HG02840 (cell line): ENCODE measurements at regions not wholly inside any gene's neighbourhood (a gene's known extent, or its start where the extent isn't known, plus 50 kb on each side); places are given as distances from the start of the nearest gene placed in this dataset.
"Not testable (repeated sequence)": the region's sequence is repeated elsewhere in the genome, so short reads cannot be mapped to it uniquely, and the experiment has no call there.

Source experiments
- ATAC-seq: cut with Tn5 transposase; IDR thresholded peaks from one replicate; pipeline ENCODE4 v1.9.1; 2021; ENCODE audit warnings: mild to moderate bottlenecking, moderate library complexity, moderate number of reproducible peaks; ENCODE audit not compliant: unreplicated experiment, low FRiP score

DNA sequence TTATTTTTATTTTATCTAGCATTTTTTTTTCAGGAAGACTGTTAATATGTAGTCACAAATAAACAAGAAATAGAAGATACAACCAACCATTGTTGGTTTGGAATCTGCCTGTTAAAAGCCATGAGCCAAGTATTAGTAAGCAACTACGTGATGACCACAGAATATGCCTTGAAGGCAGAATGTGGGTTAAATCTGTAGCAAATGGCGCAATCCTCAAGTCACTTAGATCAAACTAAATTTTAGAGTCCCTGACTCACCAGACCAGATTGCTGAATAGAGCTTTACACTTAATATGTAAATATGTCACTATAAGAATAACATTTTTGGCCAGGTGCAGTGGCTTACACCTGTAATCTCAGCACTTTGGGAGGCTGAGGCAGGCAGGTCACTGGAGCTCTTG is 800.1 kb upstream of the CITED2 start:
- no peak for ATAC-seq

DNA sequence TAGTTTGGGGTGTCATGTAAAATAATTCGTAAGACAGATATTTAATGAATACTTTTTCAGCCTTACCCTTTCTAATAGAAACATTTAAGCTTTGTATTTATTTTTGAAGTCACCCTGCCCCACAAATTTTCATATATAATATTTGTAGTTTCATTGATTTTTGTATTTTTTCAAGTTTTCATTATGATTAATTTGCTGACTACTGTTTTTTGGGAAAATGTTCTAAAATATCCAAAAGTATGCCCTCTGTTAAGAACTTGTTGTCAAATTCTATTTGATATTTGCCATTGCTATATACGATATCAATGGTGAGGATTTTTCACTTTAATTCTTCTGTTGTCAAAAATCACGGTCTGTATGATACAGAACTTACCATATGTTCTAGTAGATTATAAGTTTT is 793.9 kb upstream of the CITED2 start:
- ATAC-seq, result no peak

GRCh38 chr6:140160909-140161308 is 786.5 kb upstream of the CITED2 start:
- no peak for ATAC-seq

GRCh38 chr6:140160494-140160893 is 786.0 kb upstream of the CITED2 start:
- ATAC-seq, result no peak

DNA sequence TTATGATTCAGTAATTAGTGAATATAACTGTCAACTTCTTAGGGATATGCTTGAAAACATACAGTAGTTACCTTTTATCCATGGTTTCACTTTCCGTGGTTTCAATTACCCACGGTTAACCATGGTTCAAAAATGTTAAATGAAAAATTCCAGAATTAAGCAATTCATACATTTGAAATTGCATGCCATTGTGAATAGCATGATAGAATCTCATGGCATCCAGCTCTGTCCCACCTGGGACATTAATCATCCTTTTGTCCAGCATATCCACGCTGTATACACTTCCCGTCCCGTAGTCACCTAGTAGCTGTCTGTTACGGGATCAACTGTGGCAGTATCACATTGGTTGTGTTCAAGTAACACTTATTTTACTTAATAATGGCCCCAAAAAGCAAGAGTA is 781.7 kb upstream of the CITED2 start:
- ATAC-seq, result no peak

GRCh38 chr6:140155451-140156126 is 781.1 kb upstream of the CITED2 start:
- ATAC-seq, result no peak

- ATAC-seq, result no peak
Measured at GRCh38 chr6:140153703-140154102, 779.3 kb upstream of the CITED2 start.

- ATAC-seq, result not testable (repeated sequence)
Measured at GRCh38 chr6:140147825-140148814, 773.7 kb upstream of the CITED2 start.

DNA sequence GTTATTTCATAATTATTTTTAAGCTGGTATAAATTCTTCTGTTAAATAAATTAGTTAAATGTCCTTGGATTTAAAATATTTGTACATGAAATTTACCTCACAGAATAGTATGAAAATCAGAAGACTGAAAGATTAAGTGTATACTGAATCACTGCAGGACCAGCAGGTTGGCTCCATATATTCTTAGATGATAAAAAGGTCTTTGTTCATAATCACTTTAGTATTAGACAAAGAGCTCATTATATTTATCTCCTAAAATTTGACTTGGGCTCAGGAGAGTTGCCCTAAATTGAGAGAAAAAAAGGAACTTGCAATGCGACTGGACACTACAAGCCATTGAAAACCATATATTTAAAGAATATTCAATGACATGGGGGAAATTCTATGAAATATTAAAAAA is 766.4 kb upstream of the CITED2 start:
- ATAC-seq, result no peak

- no peak for ATAC-seq
Measured at GRCh38 chr6:140138311-140139010, 764.0 kb upstream of the CITED2 start.

DNA sequence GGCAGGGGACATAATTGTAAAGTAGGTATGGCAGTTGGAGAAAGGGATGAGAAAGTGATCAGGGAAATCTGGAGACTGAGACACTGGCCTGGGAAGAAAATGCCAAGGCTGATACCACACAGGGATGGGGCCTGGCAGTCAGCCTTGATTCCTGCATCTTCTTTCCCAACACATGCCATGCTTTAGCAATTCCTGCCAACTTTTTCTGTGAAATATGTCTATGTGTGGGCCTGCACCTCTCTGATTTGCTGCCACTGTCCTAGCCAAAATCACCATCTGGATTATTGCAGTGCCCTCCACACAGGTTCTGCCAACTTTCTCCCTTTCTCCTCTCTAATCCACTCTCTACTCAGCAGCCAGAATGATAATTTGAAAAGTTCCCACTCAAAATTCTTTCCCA is 759.8 kb upstream of the CITED2 start:
- ATAC-seq, result no peak

DNA sequence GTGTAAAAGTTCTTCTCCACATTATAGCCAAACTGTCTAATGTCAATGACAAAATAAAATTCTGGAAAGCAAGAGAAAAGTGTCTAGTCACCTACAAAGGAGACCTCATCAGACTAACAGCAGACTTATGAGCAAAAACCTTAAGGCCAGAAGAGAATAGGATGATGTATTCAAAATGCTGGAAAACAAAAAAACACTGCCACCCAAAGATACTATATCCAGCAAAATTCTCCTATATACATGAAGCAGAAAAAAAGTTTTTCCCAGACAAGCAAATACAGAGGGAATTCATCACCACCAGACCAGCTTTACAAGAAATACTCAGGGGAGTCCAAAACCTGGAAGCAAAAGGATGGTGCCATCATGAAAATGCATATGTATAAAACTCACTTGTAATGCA is 755.6 kb upstream of the CITED2 start:
- no peak for ATAC-seq

GRCh38 chr6:140124498-140124897 is 750.0 kb upstream of the CITED2 start:
- no peak for ATAC-seq

DNA sequence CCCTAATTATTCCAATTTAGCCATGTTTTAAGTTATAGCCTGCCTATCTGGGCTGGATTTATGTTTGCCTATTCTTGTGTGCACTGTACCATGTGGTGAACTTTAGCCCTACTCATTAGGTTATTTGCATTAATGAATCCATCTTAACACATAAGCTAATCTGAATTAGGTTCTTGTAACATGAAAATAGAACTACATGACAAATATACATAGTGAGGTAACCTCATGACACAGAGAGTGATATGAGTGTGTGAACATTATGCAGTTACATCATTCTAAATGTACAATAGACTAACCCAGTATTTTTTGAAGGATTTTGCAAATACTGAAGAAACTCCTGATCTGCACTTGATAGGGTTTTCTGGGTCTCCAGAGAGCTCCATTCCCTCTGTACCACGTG is 733.7 kb upstream of the CITED2 start:
- ATAC-seq, result no peak

DNA sequence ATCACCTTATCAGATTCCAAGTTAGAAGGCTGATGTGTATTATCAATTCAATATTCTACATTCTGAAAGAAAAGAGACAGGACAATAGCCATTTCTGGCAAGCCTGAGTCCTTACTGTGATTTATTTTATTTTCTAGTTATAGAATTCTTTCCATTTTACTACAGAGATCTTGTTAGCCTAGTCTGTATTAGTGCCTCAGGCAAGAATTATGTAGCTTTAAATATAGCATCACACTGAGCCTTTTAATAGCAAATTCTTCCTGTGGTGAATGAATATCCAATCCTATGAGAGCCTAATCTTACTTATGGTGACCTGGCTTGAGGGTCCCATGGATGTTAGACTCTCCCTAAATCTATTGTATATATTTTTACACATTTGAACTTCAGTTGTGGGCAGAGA is 732.8 kb upstream of the CITED2 start:
- no peak for ATAC-seq

DNA sequence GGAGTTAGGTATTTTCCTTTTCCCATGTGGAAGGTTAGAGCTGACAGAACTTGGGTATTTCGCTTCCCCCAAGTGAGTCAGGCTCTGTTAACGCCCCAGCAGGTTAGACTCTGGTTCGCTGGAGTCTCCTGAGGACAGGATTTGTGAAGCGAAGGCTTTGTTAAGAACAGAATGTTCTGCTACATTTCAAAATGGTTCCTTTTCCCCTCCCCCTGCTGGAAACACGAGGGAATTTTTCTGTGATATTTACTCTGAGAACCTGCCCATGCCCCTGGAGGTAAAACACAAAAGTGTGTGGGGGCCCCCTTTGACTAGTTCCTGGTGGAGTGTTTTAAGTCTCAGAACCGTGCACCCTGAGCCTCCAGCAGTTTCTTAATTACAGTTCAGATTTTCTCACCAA is 731.4 kb upstream of the CITED2 start:
- no peak for ATAC-seq

- no peak for ATAC-seq
Measured at GRCh38 chr6:140105241-140105640, 730.8 kb upstream of the CITED2 start.

- ATAC-seq, result no peak
Measured at GRCh38 chr6:140101818-140102217, 727.4 kb upstream of the CITED2 start.

GRCh38 chr6:140101367-140101766 is 726.9 kb upstream of the CITED2 start:
- no peak for ATAC-seq

- ATAC-seq, result no peak
Measured at GRCh38 chr6:140095532-140095931, 721.1 kb upstream of the CITED2 start.

DNA sequence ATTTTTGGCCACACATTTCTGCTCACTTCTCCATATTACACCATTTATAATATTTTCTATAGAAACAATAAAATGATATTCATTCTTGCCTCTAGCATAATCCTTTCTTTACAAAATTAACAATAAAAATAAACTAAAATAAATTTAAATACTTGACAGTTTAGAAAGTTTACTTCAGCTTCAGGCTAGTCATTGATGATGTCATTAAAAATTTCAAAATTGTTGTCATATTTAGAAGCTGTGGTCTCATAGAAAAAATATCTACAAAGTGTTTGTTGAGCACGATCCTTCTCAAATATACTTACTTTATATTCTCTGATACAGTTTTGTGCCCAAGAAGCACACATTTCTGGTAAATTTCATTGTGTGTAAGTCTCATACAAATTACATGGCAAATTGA is 717.4 kb upstream of the CITED2 start:
- no peak for ATAC-seq
